NT2/D1 (cell line): ENCODE measurements at regions not wholly inside any gene's neighbourhood (a gene's known extent, or its start where the extent isn't known, plus 50 kb on each side); places are given as distances from the start of the nearest gene placed in this dataset.

Experiments used
- SUZ12 ChIP-seq: IDR thresholded peaks from 2 replicates; pipeline ENCODE4 v1.6.1; 2011; ENCODE audit not compliant: insufficient read length, insufficient read depth; ENCODE audit errors: extremely low read depth
- YY1 ChIP-seq: IDR thresholded peaks from 2 replicates; pipeline ENCODE4 v1.6.1; 2011; ENCODE audit not compliant: insufficient read length, insufficient read depth
- ZNF274 ChIP-seq: IDR thresholded peaks from 2 replicates; pipeline ENCODE4 v1.6.1; 2011; ENCODE audit warnings: mild to moderate bottlenecking, low read depth, low read length

- TF ChIP-seq ZNF274 (no peak), YY1 (no peak), SUZ12 (no peak)
Measured at GRCh38 chr6:122130026-122130348, 269.5 kb upstream of the HSF2 start.
